SU-DHL-6 (cell line): ENCODE measurements at regions not wholly inside any gene's neighbourhood (a gene's known extent, or its start where the extent isn't known, plus 50 kb on each side); places are given as distances from the start of the nearest gene placed in this dataset.

Experiments used
- H2AFZ ChIP-seq: fragments of 200-600 bp; sonication (generic); 2 replicates; pipeline ENCODE4 v1.6.1; 2014; ENCODE audit warnings: low read depth, mild to moderate bottlenecking, moderate library complexity, mixed read lengths, antibody characterized with exemption, low read length; ENCODE audit not compliant: severe bottlenecking
- H3F3A ChIP-seq: fragments of 200-600 bp; shearing (Covaris generic); 2 replicates; pipeline ENCODE4 v1.6.0; 2016; ENCODE audit warnings: antibody characterized with exemption, mild to moderate bottlenecking; ENCODE audit not compliant: insufficient read depth
- H3K27ac ChIP-seq: fragments of 200-600 bp; sonication (generic); 2 replicates; pipeline ENCODE4 v1.5.1; 2016; ENCODE audit warnings: low read depth, mild to moderate bottlenecking, low read length, moderate library complexity, mixed read lengths
- H3K27me3 ChIP-seq: fragments of 200-600 bp; sonication (generic), shearing (Covaris generic); 2 replicates; pipeline ENCODE4 v1.6.0; 2014; ENCODE audit warnings: mild to moderate bottlenecking, low read length
- H3K36me3 ChIP-seq: fragments of 200-600 bp; sonication (generic); 2 replicates; pipeline ENCODE4 v1.6.1; 2014; ENCODE audit warnings: mild to moderate bottlenecking, low read length, mixed read lengths
- H3K4me2 ChIP-seq: fragments of 300-600, 200-600 bp; shearing (Covaris generic), sonication (generic); 2 replicates; pipeline ENCODE4 v1.6.0; 2014; ENCODE audit warnings: low read length, low read depth, mild to moderate bottlenecking; ENCODE audit not compliant: poor library complexity, severe bottlenecking
- H3K4me3 ChIP-seq: fragments of 200-600 bp; sonication (generic); 2 replicates; pipeline ENCODE4 v1.5.1; 2014; ENCODE audit warnings: antibody characterized with exemption, low read length, mild to moderate bottlenecking, mixed read lengths; ENCODE audit not compliant: insufficient read depth, poor library complexity, severe bottlenecking
- H3K79me2 ChIP-seq: fragments of 200-600 bp; sonication (generic); 2 replicates; pipeline ENCODE4 v1.6.1; 2014; ENCODE audit warnings: mild to moderate bottlenecking, low read length, moderate library complexity; ENCODE audit not compliant: insufficient read depth
- H3K9ac ChIP-seq: fragments of 200-600 bp; sonication (generic); 2 replicates; pipeline ENCODE4 v1.7.0; 2014; ENCODE audit warnings: mild to moderate bottlenecking, low read length
- H3K9me2 ChIP-seq: fragments of 200-600 bp; sonication (generic); replicated peaks from 2 replicates; pipeline ENCODE4 v1.6.1; 2014; ENCODE audit warnings: low read length; ENCODE audit not compliant: insufficient read depth
- H3K9me3 ChIP-seq: fragments of 200-600 bp; sonication (generic); 2 replicates; pipeline ENCODE4 v1.6.1; 2014; ENCODE audit warnings: low read length, mixed read lengths; ENCODE audit not compliant: insufficient read depth
- H4K20me1 ChIP-seq: fragments of 200-600 bp; sonication (generic); 2 replicates; pipeline ENCODE4 v1.6.1; 2014; ENCODE audit warnings: low read depth, mild to moderate bottlenecking, antibody characterized with exemption, low read length, moderate library complexity, mixed read lengths
- CTCF ChIP-seq: fragments of 200-600 bp; sonication (generic); IDR thresholded peaks from one replicate; pipeline ENCODE4 v1.5.1; 2017; ENCODE audit warnings: antibody characterized with exemption, mild to moderate bottlenecking, low read length, moderate library complexity; ENCODE audit not compliant: insufficient read depth, poor library complexity, severe bottlenecking
- EZH2phosphoT487 ChIP-seq: fragments of 200-600 bp; sonication (generic), shearing (Covaris generic); conservative IDR thresholded peaks from 2 replicates; pipeline ENCODE4 v1.6.1; 2018; ENCODE audit warnings: mild to moderate bottlenecking, antibody characterized with exemption, low read length, moderate library complexity, mixed read lengths

- Histone ChIP-seq H3K27me3 (no peaks in the 10 kb centered on the region), H3K9me2 (no peaks in the 10 kb centered on the region), H3K27ac (no peak overlapping the region), H3K79me2 (no peaks in the 10 kb centered on the region), H3K9ac (no peak overlapping the region), H3F3A (no peaks in the 10 kb centered on the region), H4K20me1 (no peaks in the 10 kb centered on the region), H3K36me3 (no peaks in the 10 kb centered on the region), H3K4me2 (no peak overlapping the region), H3K4me3 (no peak overlapping the region), H2AFZ (no peak overlapping the region), H3K9me3 (no peaks in the 10 kb centered on the region)
- no peak for TF ChIP-seq CTCF
- no peak for TF ChIP-seq EZH2phosphoT487
These were observed 70.5 kb upstream of the COL24A1 start for GRCh38 chr1:86227026-86227425.

- no peak overlapping the region for H3K4me2 ChIP-seq
- no peak overlapping the region for H2AFZ ChIP-seq
These were observed 69.6 kb upstream of the COL24A1 start for GRCh38 chr1:86226204-86226603.

GRCh38 chr1:86224651-86225310 lies 68.2 kb upstream of the COL24A1 start:
- Histone ChIP-seq H3K9ac (no peak overlapping the region), H3K4me2 (no peak overlapping the region), H3K9me3 (no peaks in the 10 kb centered on the region), H3F3A (no peaks in the 10 kb centered on the region), H3K9me2 (no peaks in the 10 kb centered on the region), H4K20me1 (no peaks in the 10 kb centered on the region), H3K4me3 (no peak overlapping the region), H3K27me3 (no peaks in the 10 kb centered on the region), H3K79me2 (no peaks in the 10 kb centered on the region), H3K36me3 (no peaks in the 10 kb centered on the region), H2AFZ (no peak overlapping the region), H3K27ac (no peak overlapping the region)
- no peak for TF ChIP-seq EZH2phosphoT487
- no peak for TF ChIP-seq CTCF

More at GRCh38 chr1:86226204-86226603, 69.6 kb upstream of the COL24A1 start:
- no peak overlapping the region for H3K9ac ChIP-seq
- TF ChIP-seq CTCF (no peak), EZH2phosphoT487 (no peak)
- no peaks in the 10 kb centered on the region for H3K9me3 ChIP-seq
- H3K36me3 ChIP-seq, result no peaks in the 10 kb centered on the region
- no peak overlapping the region for H3K4me3 ChIP-seq
- no peaks in the 10 kb centered on the region for H3K9me2 ChIP-seq
- no peaks in the 10 kb centered on the region for H3F3A ChIP-seq
- H3K27ac ChIP-seq, result no peak overlapping the region
- no peaks in the 10 kb centered on the region for H3K79me2 ChIP-seq
- H4K20me1 ChIP-seq, result no peaks in the 10 kb centered on the region
- no peaks in the 10 kb centered on the region for H3K27me3 ChIP-seq
